ENCODE measurements at regions not wholly inside any gene's neighbourhood (a gene's known extent, or its start where the extent isn't known, plus 50 kb on each side); places are given as distances from the start of the nearest gene placed in this dataset.

DNA sequence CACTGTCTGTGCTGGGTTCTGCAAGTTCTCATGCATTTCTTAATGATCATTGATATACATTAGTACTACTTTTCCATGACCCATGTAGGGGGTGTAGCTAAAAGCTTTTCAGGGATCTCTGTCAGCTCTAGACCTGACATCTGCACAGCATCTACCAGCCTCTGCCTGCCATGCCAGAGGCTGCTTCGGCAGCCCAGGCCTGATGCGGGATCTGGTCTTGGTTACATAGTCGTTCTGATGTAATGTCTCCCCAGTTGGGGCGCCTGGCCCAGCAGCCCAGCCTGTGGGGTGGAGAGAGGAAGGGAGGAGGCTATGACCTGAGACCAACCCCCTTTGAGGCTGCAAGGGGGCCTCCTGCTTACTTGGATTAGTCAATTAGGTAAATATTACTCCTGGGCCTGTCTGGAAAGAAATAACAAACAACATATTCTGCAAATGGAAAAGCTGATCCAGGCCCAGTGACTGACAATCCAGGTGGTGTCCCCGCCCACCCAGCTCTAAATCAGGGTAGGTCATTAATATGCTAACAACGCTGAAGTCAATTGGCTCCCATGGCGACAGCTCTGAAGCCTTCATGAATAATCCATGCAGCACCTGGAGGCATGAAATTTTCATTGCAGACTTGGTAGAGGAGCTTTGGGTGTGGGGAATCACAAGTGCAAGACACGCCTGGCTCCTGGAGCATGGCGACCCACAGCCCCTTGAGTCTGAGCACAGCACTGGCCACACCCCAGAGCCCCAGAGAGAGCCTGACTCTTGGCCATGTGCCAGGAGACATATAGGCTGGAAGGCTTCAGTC, 575.3 kb downstream of the CMPK2 start:
- DNase-seq (ENCODE audit: low spot score), result no peak
- in situ Hi-C loops (cut with MboI; ENCODE audit: low pct_unique_long_range_greater_than_20kb, low sequenced_read_pairs, unreplicated experiment), result no loop called here
- TF ChIP-seq, protein P1, sequence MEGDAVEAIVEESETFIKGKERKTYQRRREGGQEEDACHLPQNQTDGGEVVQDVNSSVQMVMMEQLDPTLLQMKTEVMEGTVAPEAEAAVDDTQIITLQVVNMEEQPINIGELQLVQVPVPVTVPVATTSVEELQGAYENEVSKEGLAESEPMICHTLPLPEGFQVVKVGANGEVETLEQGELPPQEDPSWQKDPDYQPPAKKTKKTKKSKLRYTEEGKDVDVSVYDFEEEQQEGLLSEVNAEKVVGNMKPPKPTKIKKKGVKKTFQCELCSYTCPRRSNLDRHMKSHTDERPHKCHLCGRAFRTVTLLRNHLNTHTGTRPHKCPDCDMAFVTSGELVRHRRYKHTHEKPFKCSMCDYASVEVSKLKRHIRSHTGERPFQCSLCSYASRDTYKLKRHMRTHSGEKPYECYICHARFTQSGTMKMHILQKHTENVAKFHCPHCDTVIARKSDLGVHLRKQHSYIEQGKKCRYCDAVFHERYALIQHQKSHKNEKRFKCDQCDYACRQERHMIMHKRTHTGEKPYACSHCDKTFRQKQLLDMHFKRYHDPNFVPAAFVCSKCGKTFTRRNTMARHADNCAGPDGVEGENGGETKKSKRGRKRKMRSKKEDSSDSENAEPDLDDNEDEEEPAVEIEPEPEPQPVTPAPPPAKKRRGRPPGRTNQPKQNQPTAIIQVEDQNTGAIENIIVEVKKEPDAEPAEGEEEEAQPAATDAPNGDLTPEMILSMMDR (IDR thresholded peaks at IDR 0.05; ENCODE audit: extremely low read depth, insufficient read depth, missing control alignments), result no peak

DNA sequence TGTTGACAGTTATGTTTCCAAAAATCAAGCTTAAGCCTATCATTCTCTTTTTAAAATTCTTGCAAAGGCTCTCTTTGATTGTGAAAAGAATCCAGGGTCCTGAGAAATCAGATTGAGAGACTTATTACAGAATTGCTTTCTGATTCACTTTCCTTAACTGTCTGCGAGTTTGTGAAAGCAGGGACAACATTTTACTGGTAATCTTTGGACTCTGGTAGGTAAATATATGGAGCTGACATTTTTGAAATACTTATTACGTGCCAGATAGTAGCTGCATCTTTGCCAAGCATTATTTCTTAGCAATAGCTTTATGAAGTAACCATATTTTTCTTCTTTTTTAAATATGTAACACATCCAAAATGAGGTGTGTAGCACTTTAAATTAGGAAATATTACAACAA, 570.9 kb downstream of the CMPK2 start:
- TF ChIP-seq, protein P1 (IDR thresholded peaks at IDR 0.05; ENCODE audit: extremely low read depth, insufficient read depth, missing control alignments), result no peak
- in situ Hi-C loops (cut with MboI; ENCODE audit: low pct_unique_long_range_greater_than_20kb, low sequenced_read_pairs, unreplicated experiment), result no loop called here
- DNase-seq (ENCODE audit: low spot score), result no peak

DNA sequence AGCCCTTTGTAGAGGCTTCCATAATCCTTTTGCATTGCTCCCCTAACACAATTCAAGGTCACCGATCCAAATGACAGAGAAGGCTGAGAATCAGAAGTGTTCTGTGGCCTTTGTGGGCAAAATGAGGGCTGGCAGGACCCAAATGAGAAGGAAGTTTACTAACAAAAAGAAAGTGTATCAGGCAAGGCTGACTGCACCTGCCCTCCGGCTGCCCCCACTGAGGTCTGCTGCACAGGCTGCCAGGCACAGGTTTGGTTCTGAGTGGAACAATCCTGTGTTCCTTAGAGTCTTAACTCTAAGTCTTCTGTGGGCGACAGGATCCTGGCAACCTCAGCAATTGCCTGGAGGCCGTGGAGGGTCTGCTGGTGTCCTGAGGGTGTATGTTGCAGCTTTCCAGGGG, 568.5 kb downstream of the CMPK2 start:
- in situ Hi-C loops (cut with MboI; ENCODE audit: low pct_unique_long_range_greater_than_20kb, low sequenced_read_pairs, unreplicated experiment), result no loop called here
- DNase-seq (ENCODE audit: low spot score), result no peak
- TF ChIP-seq, protein P1 (IDR thresholded peaks at IDR 0.05; ENCODE audit: extremely low read depth, insufficient read depth, missing control alignments), result no peak

DNA sequence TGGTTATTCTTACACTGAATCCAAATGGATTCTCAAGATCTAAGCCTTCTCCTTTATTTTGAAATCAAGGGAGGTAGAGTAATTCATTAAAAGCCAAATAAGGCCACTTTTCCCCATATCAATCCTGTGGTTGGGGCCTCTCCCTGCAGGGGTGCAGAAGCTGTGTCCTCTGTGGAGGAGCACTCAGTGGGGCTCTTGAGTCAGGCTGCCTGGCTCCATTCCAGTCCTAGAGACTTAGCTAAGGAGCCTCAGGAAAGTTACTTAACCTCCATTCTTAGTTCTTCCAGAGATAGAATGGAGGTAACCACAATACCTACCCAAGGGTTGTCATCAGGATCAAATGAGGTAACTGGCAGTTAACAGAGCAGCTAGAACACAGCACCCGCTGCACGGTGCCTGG, 564.3 kb downstream of the CMPK2 start:
- no peak for DNase-seq (ENCODE audit: low spot score)
- in situ Hi-C loops (cut with MboI; ENCODE audit: low pct_unique_long_range_greater_than_20kb, low sequenced_read_pairs, unreplicated experiment), result no loop called here
- TF ChIP-seq, protein P1 (IDR thresholded peaks at IDR 0.05; ENCODE audit: extremely low read depth, insufficient read depth, missing control alignments), result no peak

DNA sequence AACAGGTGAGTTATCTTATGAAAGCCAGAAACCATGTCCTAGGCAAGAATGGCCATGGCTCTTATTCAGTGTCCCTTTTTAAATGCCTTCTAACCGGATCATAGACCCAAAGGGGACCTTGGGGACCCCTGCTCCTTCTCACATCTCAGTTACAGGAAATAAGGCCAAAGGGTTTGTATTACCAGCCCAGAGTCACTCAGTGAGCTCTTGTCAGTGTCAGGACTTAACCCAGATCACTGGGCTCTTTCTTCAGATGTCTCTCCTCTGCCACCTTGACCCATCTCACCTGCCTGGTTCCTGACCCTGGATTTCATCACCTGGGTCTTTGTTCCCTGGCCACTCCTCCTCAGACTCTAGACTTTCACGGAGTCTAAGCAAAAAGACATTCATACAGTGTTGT, 556.7 kb downstream of the CMPK2 start:
- in situ Hi-C loops (cut with MboI; ENCODE audit: low pct_unique_long_range_greater_than_20kb, low sequenced_read_pairs, unreplicated experiment), result no loop called here
- TF ChIP-seq, protein P1 (IDR thresholded peaks at IDR 0.05; ENCODE audit: extremely low read depth, insufficient read depth, missing control alignments), result no peak
- DNase-seq (ENCODE audit: low spot score), result no peak

DNA sequence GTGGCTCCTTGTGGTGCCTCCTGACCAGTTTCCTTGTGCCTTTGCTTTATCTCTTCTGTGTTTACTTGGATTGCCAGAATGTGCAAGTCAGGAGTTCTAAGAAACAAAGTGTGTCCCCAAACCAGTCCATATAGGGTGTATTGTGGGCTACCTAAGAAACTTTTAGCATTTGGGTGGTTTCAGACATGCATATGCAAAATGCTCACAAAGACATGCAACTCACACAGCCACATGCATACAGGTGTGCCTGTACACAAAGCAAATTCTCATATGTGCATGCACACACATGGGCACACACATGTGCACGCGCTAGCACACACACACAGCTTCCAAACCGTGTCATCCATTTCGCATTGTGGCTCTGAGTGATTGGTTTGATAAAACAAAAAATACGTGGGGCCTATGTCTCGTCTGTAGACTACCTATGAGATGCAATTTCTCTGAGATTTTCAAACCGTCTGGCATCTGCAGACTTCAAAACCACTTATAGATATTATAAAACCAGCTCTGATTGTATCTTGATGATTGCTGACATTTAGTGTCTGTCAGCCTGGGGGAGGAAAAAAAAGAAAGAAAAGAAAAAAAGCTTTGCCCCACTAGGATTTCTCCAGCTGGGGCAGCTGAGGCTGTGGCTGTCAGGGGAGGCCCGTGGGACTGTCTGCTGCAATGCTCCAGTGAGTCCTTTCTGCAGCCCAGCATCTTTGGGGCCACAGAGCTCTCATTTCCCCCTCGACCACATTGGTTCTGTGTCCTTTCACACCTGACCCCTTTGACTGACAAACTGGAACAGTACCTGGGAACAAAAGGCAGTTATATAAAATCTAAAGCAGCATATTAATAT, 556.1 kb downstream of the CMPK2 start:
- in situ Hi-C loops (cut with MboI; ENCODE audit: low pct_unique_long_range_greater_than_20kb, low sequenced_read_pairs, unreplicated experiment), result no loop called here
- DNase-seq (ENCODE audit: low spot score), result peak; percentile 36
- TF ChIP-seq, protein P1 (IDR thresholded peaks at IDR 0.05; ENCODE audit: extremely low read depth, insufficient read depth, missing control alignments), result no peak

All from GM13977 (cell line).